ENCODE measurements at regions not wholly inside any gene's neighbourhood (a gene's known extent, or its start where the extent isn't known, plus 50 kb on each side); places are given as distances from the start of the nearest gene placed in this dataset.

GRCh38 chr1:192522673-192523072 lies 52.9 kb upstream of the RGS1 start:
- Histone ChIP-seq H2AFZ (ENCODE audit: low read depth, low read length) (no peak overlapping the region), H3K9ac (ENCODE audit: low read length) (no peak overlapping the region), H3K27me3 (ENCODE audit: low read depth, low read length) (no peaks in the 10 kb centered on the region), H3K9me3 (ENCODE audit: insufficient read depth, low read length) (no peaks in the 10 kb centered on the region), H3K27ac (ENCODE audit: low read length) (no peak overlapping the region), H3K4me3 (ENCODE audit: low read length) (no peak overlapping the region), H3K4me1 (ENCODE audit: low read length) (peaks cover 60% of the 10 kb centered on the region), H4K20me1 (ENCODE audit: insufficient read depth, low read length) (no peaks in the 10 kb centered on the region), H3K36me3 (replicated peaks; ENCODE audit: low read depth, low read length) (no peaks in the 10 kb centered on the region), H3K79me2 (ENCODE audit: low read length) (no peaks in the 10 kb centered on the region), H3K4me2 (ENCODE audit: low read length) (no peak overlapping the region)
- TF ChIP-seq EZH2phosphoT487 (IDR thresholded peaks at IDR 0.05; ENCODE audit: low read depth) (no peak), CTCF (IDR thresholded peaks at IDR 0.05; ENCODE audit: low read depth, low read length) (no peak)

- Histone ChIP-seq H3K9me3 (ENCODE audit: insufficient read depth, low read length) (no peaks in the 10 kb centered on the region), H2AFZ (ENCODE audit: low read depth, low read length) (no peak overlapping the region), H3K27ac (ENCODE audit: low read length) (no peak overlapping the region), H3K36me3 (replicated peaks; ENCODE audit: low read depth, low read length) (no peaks in the 10 kb centered on the region), H3K27me3 (ENCODE audit: low read depth, low read length) (no peaks in the 10 kb centered on the region), H3K9ac (ENCODE audit: low read length) (no peak overlapping the region), H3K4me2 (ENCODE audit: low read length) (peak overlapping the region; percentile 8; the same call in 1 of the 2 replicates), H4K20me1 (ENCODE audit: insufficient read depth, low read length) (no peaks in the 10 kb centered on the region), H3K4me1 (ENCODE audit: low read length) (peaks cover 59% of the 10 kb centered on the region), H3K4me3 (ENCODE audit: low read length) (no peak overlapping the region), H3K79me2 (ENCODE audit: low read length) (no peaks in the 10 kb centered on the region)
- TF ChIP-seq CTCF (IDR thresholded peaks at IDR 0.05; ENCODE audit: low read depth, low read length) (no peak), EZH2phosphoT487 (IDR thresholded peaks at IDR 0.05; ENCODE audit: low read depth) (no peak)
These were observed 51.4 kb upstream of the RGS1 start for GRCh38 chr1:192524223-192524622.

Data from OCI-LY3 (cell line).